DMS79 (cell line): ENCODE measurements at regions not wholly inside any gene's neighbourhood (a gene's known extent, or its start where the extent isn't known, plus 50 kb on each side); places are given as distances from the start of the nearest gene placed in this dataset.

Experiments used
- DNase-seq: peaks from one replicate; lab custom pipeline; 2025; lab: John Stamatoyannopoulos, UW

DNA sequence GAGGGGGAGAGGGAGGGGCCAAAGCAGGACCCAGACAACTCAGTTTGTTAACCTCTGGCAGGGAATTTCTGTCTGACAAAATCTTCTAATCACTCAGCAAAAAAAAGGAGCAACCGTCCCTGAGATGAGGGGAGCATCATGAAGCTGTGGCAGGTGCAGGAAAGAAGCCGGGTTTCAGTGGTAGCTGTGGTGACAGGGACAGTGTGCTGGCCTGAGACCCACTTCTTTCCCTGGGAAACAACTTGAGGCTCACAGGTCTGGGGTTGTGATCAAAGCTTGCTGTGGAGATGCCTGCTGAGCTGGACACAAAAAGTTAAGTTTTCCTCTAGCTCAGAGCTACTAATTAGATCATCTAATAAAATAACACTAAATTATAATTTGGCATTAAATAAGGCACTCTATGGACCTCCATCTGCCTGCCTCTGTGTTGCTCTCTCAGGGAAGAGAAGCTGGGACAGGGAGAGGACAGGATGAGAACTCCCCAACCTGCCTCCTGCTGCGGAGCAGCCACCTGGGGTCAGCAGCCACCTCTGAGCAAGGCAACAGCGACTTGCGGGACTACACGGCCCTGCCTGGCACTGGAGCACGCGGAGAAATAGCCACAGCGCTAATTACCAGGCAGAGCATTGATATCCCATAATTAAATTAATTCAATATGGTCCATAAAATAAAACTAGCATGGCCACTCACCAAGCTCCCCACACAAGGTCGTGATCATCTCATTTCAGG, 104.6 kb upstream of the TEX51 start:
- no peak for DNase-seq

DNA sequence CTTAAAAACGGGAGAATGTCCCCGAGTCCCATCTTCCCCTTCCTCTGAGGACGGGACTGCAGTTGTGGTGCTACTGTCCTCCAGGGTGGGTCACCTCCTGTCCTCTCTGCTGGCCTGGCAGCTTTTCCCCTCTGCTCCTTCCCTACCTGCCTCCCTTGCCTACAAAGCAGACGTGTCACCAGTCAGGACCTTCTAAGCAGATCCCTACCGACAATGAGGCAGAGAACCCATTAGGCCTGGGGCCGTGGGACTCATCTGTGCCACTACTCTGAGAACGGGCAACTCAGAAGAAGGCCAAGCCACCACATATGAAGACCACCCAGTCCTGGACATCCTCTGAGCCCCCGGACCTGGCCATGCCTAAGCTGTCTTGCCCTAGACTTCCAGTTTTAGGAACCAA, 103.0 kb upstream of the TEX51 start:
- no peak for DNase-seq

DNA sequence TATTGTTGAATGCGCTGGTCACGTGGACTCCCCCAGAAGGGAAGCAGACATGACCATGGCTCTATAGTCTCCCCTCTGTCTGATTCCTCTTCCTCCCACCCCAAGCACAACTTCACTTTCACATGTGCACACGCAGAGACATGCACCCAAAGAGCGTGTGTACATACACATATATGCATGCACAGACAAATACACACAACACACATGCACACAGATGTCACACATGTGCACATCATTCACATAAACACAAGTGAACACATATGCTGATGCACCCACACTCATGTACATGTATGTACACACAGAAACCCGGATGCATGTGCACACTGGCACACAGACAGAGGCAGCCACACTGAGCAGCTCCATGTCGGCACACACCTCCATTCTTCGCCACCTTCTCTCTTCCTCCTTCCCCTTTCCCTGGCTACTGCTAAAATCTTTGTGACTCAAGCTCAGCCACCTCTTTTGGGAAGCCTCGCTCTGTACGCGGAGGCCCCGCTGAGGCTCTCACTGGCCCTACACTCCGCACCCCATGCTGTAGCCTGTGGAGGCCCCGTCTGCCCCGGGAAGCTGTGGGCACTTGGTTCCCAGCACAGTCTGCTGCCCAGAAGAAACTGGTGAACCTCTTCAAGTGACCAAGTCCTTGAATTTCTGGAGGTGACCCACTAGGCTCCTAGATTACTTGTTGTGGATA, 101.6 kb upstream of the TEX51 start:
- no peak for DNase-seq

GRCh38 chr2:126797622-126798275, 100.9 kb upstream of the TEX51 start:
- no peak for DNase-seq

- no peak for DNase-seq
These were observed 100.2 kb upstream of the TEX51 start for GRCh38 chr2:126798276-126799140.

DNA sequence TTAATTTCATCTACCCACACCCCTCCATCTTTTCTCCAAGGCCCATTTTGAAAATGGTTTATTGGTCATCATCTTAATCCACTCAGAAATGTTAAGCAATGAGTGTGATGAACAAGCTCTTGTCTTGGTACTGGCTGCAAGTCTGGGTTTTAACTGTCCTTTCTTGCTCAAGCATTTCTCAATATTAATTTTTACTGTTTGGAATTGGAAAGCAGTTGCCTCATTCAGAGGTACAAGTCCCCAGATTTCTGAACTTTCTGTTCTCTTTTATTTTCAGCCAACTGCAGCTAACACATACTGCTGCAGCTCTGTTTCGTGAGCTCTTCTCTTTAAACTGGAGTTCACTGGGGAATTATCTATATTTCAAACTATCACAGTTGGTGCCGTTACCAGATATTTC, 99.4 kb upstream of the TEX51 start:
- DNase-seq, result no peak

DNA sequence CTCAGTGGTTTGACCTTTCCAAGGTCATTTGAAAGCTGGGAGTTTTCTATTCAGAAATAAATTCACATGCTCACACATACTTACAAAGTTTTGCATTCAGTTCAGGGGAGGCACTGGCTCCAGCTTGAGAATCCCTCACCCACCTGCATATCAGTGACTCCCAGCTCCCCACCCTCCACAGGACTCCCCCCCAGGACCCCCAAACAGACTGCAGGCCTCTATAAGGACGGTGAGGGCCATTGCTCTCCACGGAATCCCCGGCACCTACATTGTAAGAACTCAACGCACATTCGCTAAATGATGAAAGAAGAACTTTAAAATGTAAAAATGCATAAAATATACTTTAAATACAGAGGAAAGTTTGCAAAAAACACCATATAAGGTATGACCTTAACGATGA, 97.2 kb upstream of the TEX51 start:
- DNase-seq, result no peak

GRCh38 chr2:126802316-126802715, 96.4 kb upstream of the TEX51 start:
- DNase-seq, result no peak

DNA sequence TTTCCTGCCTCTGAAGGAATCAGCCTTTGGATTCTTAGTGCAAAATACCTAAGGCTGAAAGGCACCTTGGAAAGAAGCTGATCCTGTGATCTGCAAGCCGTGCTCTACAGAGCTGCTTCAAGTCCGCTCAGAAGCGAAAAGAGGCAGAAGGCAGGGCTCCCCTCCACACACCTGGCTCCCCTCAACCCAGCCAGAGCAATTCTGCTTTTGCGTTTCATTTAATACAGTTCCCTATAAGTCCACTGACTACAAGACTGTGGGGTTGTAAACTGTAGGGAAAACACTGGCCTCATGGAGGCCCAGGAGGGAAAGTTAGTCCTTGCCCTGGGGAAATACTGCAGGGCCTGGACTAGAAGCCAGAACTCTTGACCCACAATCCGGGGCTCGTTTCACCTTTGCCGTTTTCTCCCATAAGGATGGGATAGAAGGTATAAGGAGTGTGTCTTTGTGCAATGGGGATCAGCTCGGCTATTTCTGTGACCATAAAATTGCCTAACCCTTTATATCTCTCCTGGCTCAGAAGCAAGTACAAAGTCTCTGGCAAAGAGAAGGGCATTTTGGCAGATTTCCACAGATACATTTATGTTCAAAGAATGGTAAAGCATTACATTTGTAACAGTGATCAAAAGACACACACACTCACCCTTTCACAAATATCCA, 95.8 kb upstream of the TEX51 start:
- DNase-seq, result no peak

DNA sequence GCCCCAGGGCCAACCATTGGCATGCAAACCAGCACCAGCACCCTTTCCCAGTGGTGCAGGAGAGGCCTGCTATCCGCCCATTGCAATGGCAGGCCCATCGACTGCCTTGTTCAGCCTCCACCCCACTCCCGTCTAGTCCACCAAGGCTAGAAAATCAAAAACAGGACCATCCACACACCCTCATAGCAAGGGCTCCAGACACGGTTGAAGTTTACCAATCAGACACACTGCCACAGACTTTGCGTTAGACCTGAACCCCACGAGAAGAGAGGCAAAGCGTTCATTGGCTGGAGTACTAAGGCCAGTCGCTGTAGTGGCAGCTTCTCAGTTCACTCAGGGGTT, 95.3 kb upstream of the TEX51 start:
- no peak for DNase-seq

GRCh38 chr2:126804347-126804746, 94.3 kb upstream of the TEX51 start:
- no peak for DNase-seq

GRCh38 chr2:126808929-126809328, 89.8 kb upstream of the TEX51 start:
- no peak for DNase-seq

GRCh38 chr2:126809340-126809739, 89.3 kb upstream of the TEX51 start:
- no peak for DNase-seq

DNA sequence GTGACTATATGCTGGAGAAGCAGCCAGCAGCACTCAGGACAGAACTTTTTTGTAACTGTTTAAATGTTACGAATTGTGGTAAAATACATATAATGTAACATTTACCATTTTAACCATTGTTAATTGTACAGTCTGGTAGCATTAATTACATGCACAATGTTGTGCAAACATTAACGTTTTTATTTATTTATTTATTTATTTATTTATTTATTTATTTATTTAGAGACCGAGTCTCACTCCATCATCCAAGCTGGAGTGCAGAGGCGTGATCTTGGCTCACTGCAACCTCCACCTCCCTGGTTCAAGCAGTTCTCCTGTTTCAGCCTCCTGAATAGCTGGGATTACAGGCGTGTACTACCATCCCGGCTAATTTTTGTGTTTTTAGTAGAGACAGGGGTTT, 88.7 kb upstream of the TEX51 start:
- no peak for DNase-seq

- no peak for DNase-seq
These were observed 87.6 kb upstream of the TEX51 start for GRCh38 chr2:126811101-126811500.

GRCh38 chr2:126817172-126817571, 81.5 kb upstream of the TEX51 start:
- DNase-seq, result no peak

DNA sequence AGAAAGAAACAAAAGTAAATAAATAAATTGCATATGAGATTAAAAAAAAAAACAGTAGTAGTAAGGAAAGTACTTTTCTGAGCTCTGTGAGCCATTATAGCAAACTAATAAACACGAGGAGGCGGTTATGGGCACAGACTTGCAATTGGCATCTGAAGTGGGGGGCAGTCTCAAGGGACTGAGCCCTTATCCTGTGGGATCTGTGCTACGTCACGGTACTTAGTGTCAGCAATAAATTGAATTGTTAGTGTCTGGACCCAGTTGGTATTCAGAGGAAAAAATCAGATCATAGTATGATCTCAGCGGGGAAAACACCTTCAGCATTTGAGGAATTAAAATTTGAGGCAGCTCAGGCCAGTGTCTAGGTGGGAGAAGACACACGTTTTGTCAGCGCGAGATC, 76.6 kb upstream of the TEX51 start:
- DNase-seq, result no peak

- DNase-seq, result no peak
These were observed 75.8 kb upstream of the TEX51 start for GRCh38 chr2:126822921-126823320.

DNA sequence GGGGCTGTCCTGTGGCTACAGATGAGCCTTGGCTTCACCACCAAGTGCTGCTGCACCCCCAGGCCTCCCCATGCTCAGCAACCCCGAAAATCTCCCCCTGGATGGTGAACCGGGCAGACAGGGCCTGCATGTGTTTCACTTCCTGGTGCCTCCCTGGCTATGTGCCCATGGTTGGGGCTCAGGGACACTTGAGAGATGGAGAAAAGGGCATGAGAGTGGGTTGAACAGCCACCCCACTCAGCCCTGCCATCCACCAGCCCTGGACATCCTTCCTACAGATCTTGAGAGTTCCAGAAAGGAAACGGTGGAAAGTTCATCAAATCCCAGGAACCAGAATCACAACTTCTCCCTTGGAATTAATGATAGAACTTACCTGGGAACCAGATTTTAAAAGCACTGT, 74.7 kb upstream of the TEX51 start:
- DNase-seq, result no peak

DNA sequence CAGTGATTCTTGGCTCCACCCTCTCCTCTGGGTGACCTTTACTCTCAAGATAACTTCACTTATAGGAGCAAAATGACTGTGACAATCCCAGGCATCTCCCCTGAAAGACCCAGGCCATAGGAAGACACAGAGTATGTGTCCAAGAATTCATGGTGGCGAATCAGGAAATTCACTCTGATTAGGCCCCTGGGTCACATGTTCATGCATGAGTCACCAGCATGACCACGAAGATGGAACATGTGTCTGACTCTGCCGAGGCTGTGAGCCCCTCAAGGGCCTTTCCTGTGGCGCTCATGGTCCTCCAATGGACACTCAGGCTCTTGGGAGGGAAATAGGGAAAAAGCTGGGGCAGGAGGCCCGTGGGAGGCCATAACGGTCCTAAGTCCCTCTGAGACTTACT, 74.0 kb upstream of the TEX51 start:
- no peak for DNase-seq

DNA sequence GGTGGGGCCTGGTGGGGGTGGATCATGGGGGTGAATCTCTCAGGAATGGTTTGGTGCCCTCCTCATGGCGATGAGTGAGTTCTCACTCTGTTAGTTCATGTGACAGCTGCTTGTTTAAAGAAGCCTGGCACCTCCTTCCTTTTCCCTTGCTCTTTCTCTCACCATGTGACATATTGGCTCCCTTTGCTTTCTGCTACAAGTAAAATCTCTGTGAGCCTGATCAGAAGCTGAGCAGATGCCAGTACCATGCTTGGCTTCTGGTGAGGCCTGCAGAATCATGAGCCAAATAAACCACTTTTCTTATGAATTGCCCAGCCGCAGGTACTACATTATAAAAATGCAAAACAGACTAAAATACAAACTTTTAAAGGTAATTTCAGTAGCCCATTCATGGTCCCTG, 73.4 kb upstream of the TEX51 start:
- DNase-seq, result no peak

DNA sequence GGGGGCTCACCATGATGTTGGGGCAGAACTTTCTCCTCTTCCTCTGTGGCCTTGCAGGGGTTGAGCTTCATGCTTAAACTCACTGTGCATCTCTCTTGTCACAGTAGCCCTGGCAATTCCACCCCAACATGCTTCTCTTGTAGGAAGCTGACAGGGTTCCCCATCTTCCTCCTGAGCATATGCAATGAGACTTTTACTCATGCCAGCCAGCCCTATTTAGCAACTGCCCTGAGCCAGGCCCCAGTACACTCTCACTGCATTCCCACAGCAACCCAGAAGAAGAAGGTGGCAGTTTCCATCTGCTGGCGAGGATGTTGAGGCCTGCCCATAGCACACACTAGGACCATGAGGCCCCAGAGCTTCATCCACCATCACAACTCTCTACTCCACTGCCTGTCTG, 72.2 kb upstream of the TEX51 start:
- no peak for DNase-seq
